DMS114 treated with DMSO at 0.1 percent for 48 hours (cell line): ENCODE measurements at regions not wholly inside any gene's neighbourhood (a gene's known extent, or its start where the extent isn't known, plus 50 kb on each side); places are given as distances from the start of the nearest gene placed in this dataset.

Experiments
- DNase-seq: peaks from one replicate; lab custom pipeline; 2025; ENCODE audit not compliant: unreplicated experiment; lab: John Stamatoyannopoulos, UW

DNA sequence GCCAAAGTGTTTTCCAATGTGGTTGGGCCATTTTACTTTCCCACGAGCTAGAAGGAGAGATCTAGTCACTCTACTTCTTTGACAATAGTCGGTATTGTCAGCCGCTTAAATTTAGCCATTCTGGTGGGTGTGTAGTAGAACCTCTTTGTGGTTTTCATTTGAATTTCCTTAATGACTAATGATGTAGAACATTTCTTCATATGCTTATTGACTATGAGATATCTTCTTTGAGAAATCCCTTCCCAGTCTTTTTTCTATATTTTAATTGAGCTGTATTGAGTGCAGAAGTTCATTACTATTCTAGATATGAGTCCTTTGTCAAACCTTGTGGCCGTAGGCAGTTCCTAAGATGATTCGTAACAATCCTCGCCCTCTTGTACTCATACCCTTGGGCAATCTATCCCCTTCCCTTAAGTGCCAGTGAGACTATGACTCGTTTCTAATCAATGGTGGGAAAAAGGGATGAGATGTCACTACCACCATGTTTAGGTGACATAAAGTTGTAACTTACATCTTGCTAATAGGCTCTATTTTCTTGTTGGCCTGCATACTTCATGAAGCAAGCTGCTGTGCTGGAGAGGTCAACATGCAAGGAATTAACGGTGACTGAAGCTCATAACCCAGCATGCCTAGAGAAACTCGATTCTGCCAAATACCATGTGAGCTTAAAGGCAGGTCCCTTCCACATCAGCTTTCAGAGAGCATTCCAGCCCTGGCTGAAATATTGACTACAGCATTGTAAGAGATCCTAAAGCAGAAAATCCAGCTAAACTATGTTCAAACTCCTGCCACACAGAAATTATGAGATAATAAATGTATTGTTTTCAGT is 817.9 kb upstream of the SOX9 start:
- DNase-seq = no peak

DNA sequence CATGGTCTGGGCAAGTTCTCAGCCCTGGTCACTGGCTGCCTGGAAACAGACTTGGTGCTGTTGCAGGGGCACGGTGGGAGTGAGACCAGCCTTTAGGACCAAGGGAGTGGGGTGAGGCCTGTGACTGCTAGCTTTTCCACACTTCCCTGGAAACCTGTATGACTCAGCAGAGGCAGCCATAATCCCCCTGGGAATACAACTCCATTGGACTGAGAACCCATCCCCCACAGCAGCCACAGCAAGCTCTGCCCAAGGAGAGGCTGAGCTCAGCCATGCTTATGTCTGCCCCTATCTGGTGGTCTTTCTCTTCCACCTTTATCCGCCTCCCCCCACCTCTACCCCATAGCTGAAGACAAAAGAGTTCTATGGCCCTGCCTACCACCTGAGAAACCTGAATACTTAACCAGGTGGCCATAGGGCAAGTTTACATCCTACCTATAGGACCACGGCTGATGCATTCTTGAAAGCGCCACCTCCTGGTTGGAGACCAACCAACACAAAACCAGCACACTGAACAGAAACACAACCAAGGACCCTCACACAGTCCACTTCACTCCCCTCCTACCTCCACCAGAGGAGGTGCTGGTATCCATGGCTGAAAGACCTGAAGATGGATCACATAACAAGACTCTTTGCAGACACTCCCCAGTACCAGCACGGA is 816.2 kb upstream of the SOX9 start:
- DNase-seq = no peak

DNA sequence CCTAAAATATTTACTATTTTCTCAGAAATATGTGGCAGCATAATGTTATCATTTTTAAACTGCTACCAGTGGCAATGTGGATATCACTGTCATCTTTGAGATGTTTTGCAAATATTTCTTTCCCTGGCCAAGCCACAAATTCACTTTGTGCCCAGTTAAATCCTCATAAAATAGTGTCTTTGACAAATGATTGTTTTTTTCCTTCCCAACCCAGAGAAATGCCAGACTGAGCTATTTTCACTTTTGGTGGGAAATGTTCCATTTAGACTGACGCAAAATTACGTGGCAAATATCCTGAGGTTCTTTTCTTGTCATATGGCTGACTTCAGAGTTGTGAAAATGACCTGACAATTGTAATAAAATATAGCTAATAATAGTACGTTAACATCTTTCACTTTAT is 807.0 kb upstream of the SOX9 start:
- DNase-seq = no peak

DNA sequence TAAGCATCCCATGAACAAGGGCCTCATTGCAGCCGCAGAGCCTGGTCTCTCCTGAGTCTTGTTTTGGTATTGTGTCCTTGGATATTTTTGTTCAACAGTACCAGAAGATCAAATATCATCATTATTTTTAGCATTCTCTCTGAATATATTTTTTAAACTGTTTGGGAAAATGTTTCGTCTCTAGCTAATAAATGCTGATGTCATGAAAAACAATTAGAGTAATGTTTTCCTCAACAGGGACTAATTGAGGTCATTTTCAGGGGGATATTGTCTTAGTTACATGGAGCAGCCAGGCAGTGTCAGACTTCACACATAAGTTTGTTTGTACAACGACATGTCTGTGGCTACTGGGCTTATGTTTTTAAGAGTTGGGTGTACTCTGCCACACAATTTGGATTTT is 805.3 kb upstream of the SOX9 start:
- DNase-seq = no peak

DNA sequence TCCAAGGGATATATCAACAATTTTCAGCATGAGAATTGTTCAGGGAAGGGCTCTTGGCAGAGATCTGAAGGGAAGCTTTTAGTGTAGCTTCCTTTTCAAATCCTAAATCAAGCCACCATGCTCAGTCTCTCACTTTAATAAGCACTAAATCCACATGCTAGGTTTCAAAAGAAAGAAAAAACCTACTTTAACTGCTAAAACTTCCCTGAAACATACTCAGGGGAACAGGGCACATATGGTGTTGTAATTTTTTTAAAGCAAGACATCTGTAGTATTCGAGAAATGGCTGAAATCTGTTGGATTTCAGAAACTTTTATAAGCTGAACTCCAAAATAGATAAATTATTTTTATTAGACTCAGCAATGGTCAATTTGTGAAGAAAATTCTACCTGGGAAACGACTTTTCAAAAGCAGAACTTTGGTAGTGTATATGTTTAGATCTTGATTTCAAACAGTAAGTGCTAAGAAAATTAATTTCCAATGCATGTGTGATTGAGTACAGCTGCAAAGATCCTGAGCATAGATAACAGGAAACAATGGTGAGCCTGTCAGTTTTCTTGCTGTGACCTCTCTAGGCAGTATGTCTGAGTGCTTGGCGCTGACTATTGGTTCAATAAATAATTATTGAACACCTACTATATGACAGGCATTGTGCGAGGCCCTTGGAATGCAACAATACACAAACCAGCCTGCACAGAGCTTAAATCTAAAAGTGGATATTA is 804.5 kb upstream of the SOX9 start:
- DNase-seq = no peak

DNA sequence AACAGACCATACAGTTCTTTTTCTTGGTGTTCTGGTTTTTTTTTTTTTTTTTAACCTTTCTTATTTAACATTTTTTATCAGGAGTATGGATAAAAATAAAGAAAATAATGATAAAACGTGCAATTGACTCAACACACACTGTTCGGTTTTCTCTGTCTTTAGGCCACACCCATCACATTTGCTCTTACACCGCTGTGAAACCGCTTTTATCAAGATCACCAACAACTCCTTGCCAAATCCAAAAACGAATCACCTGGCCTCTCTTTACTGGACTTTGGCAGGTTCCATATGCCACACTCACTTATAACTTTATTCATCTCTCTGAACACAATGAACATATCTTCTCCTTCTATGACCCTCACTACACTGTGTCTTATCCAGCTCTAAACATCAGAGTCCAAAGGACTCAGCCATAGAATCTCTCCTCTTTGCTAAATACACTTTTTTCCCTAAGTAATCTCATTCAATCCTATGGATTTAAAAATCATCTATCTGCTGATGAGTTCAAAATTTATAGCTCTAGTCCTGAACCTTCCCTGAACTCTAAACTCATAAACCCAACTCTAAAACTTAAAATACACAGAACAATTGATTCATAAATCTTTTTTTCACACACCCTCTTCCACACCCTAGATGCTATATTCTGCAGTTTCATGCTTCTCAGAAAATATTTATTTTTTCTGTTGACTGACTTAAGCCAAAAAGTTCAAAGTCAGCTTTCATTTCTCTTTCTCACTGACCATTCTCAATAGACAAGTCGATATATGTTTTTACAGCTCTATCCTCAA is 800.6 kb upstream of the SOX9 start:
- no peak for DNase-seq

DNA sequence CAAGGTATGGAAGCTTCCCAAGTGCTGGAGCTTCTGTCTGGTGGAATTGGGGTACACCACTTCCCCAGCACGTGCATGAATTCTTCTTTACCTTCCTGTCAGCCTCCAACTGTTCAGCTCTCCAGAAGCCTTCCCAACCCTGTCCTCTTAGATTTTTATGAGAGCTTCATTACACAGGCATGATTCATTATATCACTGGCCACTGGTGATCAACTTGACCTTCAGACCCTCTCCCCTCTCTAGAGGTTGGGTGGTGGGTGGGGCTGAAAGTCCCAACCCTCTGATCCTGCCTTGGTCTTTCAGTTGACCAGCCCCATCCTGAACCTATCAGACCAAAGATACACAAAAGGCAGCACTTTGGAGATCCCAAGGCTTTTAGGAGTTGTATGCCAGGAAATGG is 795.7 kb upstream of the SOX9 start:
- no peak for DNase-seq

DNA sequence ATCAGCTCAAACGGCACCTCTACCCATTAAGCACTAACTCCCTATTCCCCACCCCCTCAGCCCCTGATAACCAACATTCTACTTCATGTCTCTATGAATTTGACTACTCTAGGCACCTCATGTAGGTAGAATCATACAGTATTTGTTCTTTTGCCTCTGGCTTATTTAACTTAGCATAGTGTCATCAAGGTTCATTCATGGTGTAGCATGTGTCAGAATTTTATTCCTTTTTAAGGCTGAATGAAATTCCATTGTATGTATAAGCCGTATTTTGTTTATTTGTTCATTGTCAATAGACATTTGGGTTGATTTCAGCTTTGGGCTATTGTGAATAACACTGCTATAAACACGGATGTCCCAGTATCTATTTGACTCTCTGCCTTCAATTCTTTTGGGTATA is 794.9 kb upstream of the SOX9 start:
- DNase-seq = no peak

DNA sequence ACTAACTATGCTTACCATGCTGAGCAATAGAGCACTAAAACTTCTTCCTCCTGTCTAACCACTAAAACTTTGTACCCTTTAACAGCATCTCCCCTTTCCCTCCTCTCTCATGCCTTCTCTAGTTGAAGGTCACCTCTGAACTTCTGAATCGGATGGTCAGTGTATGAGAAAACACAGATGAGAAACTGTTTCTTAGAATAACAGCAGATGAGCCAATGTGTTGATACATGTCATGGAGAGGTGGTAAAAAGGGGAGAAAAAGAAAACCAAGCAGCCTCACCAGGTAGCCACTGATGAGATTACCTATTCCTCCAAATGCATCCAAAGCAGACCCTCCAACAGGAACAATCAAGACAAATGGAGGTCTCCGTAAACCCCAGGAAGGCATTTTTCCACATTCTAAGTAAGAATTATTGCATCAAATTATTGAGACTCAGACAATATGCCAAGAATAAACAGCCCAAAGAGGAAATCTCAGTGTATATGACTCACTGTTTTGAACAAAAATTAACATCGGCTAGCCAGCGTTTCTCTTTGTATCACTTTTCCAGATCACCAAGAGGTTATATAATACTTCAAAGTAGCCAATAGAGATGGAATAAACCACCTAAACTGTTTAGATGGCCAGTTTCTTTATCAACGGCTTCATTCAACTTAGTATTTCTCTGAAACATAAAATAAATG is 793.3 kb upstream of the SOX9 start:
- no peak for DNase-seq

DNA sequence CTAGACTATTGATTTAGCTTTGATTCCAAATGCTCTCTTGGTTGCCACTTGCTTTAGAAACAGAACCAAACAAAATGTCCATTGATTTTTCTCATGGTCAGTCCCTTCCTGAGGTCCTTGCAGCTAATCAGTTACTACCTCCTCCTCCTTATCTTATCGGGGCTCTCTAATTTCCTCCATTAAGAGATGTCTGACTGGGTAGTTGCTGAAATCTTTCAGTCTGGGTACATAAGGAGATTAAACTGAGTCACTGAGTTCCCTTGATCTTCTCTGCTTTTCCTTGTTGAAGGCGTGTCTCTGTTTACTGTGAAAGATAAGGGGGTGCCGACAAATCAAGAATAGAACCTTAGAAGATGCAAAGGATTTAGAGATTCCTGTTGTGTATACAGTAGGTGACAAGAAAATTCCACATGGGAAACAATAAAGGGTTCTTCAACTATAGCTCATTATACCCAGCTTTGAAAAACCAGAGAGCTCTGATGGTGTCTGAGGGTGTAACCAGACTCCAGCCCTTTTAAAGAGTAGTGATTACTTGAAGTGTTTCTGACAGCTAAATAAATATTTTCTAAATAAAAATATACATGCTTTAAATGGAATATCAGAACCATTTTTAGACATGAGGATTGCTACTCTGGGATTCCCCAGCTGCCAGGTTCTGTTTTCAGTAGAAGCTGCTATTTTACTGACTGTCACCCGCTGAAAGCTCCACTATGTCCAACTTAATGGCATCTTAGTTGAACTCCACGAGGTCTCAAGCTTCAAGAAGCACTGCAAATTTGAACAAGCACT is 791.3 kb upstream of the SOX9 start:
- no peak for DNase-seq

DNA sequence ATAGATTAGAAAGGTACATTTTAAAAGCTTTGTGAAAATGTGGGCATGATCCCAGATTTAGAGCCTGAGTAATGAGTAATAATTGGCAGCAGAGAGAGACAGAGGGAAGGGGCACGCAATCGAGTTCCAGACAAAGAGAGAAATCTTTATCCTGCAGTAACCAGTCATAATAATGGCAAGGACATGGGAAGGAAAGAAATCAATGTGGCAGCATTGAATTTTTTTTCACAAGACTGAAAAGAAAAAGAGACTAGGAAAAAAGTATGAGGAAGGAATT is 790.8 kb upstream of the SOX9 start:
- DNase-seq = no peak

DNA sequence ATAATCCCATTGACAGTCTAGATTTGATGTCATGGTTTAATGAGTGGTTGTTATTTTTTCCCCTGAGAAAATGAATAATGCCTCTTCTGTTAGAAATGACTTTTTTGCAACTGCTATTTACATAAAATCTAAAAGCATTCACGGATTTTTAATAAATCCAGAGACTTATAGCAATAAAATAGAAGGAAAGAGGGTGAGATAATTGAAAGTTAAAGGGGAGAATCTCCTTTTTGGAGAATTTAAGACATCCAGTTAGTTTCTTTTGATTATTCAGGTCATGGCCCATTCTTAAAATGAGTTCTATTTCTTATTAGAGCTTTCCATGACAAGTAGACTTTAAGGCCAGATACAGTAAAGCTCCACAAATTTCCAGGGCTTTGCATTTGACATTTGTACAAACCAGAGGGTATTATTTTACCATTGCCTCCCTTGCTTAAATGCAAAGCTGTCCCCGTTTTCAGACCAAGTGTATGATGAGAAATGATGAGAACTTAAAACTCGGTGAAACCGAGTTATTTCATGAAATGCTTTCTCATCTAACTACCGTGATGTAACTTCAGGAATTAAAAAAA is 789.0 kb upstream of the SOX9 start:
- no peak for DNase-seq

DNA sequence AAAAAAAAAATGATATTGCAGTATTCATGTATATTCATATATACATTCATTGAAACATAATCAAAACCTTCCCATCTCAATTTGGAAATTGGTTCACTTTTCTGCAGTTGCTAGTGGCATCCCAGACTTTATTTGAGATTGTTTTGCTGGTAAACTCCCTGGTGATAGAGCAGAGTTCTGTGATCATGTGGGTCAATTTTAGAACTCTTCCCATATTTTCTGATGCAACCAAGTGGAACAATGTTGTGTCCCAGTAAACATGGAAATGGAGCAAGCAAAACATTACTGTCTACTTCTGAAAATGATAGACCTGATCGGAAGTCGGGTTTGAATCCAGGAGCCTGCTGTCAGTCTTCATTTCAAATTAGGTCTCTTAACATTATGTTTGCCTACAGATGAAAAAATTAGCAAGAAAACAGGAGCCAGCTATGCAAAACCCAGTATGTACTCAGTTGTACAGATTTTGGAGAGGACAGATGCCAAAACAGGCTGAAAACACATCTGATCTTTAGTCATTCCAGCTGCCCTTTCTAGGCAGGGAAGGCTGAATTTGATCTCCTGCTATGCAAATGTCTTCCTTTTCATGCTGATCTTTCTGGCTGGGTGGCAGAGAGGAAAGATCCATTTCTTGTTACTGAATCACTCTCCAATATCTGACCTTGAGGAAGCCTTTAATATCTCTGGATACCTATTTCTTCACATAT is 786.6 kb upstream of the SOX9 start:
- DNase-seq = no peak

DNA sequence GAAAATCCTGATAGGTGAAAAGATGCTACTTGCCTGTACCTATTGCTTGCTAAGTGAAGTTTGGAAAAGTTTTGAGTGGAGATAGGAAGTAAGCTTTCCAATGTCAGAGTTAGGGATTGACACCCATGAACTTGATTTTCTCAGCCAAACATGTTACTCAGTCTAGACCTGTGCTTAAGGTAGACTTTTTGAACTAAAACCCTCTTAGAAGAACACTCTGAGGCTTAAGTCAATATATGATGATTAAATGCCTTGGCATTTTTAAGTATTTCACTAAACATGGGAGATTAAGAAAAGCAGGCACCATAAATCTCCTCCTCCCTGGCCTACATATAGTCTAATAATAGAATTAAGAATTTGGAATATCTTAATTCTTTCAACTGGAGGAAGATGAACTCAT is 785.6 kb upstream of the SOX9 start:
- no peak for DNase-seq

DNA sequence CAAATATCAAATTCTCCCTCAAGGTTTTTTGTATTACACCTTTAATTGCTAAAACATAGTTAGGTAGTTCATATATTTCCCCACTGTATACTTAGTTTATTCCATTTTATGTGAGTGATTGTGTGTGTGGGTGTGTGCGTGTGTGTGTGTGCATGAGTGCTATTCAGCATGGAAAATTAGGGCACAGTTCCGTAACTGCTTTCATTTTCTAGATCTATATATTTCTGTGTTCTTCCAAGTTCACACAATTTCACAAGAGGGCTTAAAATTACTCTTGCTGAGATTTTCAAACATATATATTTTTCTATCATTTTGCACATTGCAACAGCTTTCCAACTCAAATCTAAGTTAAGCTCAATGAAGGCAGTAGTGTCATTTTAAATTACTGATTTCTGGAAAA is 782.9 kb upstream of the SOX9 start:
- DNase-seq = no peak

DNA sequence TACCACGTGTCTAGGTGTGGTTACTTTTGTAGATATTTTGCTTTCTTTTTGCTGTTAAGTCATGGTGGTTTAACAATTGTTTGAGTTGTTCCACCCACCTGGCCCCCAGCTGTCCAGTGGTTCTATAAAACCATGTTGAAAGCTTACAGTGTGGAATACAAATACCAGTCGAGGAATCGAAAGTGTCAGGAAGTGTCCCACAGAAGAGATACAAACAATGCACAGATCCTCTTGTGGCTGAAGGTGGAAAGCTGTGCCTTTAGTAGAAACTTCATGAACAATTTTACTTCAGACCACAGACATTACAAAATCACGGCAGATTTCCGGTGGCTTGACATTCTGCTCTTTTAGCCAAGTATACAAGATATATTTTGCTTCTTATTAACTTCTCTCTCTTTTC is 782.4 kb upstream of the SOX9 start:
- no peak for DNase-seq

DNA sequence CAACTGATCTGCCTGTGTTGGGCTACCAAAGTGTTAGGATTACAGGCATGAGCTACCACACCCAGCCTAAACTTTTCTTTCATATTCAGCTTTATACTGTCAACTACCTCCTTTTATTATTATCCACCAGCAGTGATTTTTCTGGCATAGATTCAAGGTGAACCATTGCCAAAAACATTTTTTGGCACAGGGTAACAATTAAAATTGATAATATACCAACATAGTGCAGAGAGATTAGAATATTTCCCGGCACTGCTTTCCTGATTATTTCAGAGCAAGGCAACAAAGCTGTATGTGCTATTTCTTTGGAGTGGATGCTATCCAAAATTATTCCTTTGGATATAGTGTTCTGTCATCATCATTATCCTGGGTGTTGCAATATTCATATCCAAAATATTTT is 781.6 kb upstream of the SOX9 start:
- DNase-seq = no peak

DNA sequence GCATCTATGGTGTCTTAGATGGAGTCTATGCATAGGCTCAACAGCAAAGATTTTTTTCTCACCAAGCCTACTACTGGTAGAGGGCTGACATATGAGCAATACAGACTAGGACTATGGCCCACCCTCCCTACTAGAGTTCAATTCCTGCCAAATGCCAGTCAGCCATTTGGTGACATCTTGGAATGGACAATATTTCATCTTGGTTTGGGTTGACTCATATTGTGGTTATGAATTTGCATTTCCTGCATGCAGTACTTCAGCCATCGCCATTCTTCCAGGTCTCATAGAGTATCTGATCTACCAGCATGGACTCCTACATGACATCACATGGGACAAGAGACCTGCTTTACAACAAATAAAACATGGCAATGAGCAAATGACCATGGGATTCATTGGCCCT is 778.1 kb upstream of the SOX9 start:
- no peak for DNase-seq

DNA sequence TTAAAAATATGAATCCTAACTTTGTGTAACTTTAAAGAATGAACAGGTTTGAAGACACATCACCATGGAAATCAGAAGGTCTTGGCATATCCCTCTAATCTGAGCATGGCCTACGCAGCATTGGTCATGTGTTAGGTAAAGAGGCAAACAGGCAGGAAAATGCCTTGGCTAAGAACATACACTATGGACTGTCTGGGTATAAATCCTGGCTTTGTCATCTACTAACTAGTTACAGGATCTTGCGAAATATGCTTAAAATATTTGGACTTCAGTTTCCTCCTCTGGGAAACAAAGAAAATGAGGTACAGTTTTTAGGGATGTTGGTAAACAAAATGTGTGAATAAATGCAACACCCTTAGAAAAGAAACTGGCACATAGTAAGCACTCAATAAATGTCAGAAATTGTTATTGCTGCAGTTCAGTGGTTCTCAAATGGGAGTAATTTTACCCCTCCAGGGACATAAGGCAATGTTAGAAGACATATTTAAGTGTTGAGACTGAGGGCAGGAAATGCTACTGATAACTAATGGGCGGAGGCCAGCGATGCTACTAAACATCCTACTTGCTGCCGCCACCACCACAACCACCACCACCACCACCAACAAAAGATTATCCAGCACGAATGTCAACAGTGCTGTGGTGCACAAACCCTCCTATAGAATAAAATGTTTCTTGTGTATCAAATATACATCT is 770.8 kb upstream of the SOX9 start:
- no peak for DNase-seq
